22Rv1 (cell line): ENCODE measurements at regions not wholly inside any gene's neighbourhood (a gene's known extent, or its start where the extent isn't known, plus 50 kb on each side); places are given as distances from the start of the nearest gene placed in this dataset.

Experiments
- H3K27ac ChIP-seq: fragments of 450-650 bp; 2 replicates; pipeline ENCODE4 v1.5.1; 2017
- CTCF ChIP-seq: fragments of 450-650 bp; IDR thresholded peaks from 2 replicates; pipeline ENCODE4 v1.5.1; 2017; ENCODE audit warnings: mild to moderate bottlenecking
- ZFX ChIP-seq: fragments of 450-650 bp; IDR thresholded peaks from 2 replicates; pipeline ENCODE4 v1.6.1; 2017; ENCODE audit warnings: antibody characterized with exemption, borderline replicate concordance

- no peak overlapping the region for H3K27ac ChIP-seq
- no peak for TF ChIP-seq ZFX
- no peak for TF ChIP-seq CTCF
These were observed 403.5 kb downstream of the USP25 start for GRCh38 chr21:16133248-16133647.

DNA sequence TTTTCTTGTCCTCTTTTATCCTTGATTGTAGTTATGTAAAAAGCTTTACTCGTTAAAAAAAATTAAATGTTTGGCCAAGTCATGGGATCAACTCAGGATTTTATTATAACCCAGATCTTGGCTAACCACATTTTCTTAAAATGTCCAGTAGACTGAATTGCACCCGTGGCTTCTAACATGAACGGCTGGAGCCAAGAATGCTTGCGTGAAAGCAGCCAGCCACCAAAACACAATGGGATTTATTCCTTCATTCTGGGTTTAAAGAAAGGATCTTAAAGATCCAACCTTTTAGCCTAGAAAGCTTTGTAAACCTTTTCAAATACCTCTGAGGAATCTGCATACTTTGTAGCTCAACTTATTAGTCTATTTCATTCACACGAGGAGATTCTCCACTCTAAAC is 404.4 kb downstream of the USP25 start:
- TF ChIP-seq CTCF = no peak
- TF ChIP-seq ZFX = no peak

DNA sequence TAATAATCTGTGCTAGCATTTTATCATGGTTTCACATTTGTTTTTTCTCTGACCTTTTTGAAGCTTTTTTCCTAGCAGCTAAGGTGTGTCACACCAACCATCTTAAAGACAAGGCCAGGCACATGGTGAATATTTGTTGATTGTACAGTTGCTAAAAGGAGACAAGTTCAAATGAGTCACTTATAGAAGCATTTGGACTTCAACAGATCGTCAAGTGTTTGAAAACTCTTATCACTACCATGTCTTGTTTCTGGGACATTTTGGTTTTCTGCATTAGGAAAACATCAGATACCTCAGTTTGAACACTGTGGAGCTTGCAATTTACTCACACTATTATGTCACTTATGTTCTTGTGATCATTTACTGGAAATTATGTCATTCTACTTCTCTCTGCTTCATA is 407.3 kb downstream of the USP25 start:
- TF ChIP-seq CTCF = no peak
- no peak for TF ChIP-seq ZFX
- no peak overlapping the region for H3K27ac ChIP-seq

More for the DNA sequence above, 404.4 kb downstream of the USP25 start:
- no peak overlapping the region for H3K27ac ChIP-seq

GRCh38 chr21:16145052-16145451 is 415.3 kb downstream of the USP25 start:
- no peak for TF ChIP-seq ZFX
- no peak for TF ChIP-seq CTCF
- H3K27ac ChIP-seq = no peak overlapping the region

DNA sequence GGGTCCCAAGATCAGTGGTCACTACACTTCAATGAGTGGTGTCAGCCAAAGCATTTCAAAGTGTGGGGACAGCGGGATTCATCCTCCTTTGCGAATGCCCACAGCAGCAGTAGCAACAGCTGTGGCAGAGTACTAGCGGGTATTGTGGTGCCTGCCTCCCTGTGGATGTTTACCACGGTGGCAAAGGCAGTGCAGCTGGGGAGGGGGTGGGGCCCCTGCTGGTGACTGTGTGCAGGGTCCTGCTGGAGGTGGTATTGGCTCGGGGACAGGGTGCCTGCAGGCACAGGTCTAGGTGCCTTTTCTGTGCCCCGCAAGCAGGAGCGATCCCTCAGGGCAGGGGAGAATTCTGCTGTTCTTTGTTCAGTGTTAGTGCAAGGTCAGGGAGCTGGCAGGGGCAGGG is 415.7 kb downstream of the USP25 start:
- no peak for TF ChIP-seq CTCF
- TF ChIP-seq ZFX = no peak
- H3K27ac ChIP-seq = no peak overlapping the region

- H3K27ac ChIP-seq = no peak overlapping the region
- no peak for TF ChIP-seq CTCF
- TF ChIP-seq ZFX = no peak
These were observed 424.5 kb downstream of the USP25 start for GRCh38 chr21:16154321-16154720.

DNA sequence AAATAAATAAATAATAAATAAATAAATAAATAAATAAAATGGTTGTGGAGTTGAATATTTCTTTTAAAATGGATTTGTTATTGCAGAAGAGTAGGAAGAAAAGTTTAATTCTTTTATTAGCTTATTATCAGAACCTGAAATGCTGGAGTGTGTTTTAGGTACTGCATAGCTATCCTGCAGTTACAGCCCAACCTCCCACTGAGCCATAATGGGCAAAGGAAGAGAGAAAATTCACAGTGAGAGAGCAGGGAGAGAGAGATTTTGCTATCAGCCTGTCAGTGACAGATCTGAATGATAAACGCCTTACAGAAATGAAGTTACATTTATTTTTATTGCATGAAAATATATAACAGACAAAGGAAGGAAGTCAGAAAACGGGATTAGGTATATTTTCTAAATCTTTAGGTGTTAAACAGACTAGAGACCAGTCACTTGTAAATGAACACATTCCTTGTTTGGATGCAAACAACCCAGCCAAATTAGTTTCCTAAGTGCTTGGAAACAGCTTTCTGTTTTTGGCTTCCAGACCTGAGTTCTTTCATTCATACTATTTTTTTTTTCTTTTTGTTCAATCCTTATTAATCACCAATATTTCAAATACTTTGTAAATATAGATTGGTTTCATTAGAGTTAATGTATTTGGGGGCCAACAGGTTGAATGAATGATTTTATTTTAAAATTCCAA is 425.3 kb downstream of the USP25 start:
- TF ChIP-seq CTCF = no peak
- TF ChIP-seq ZFX = no peak
- H3K27ac ChIP-seq = no peak overlapping the region
